GM19025 (cell line): ENCODE measurements at regions not wholly inside any gene's neighbourhood (a gene's known extent, or its start where the extent isn't known, plus 50 kb on each side); places are given as distances from the start of the nearest gene placed in this dataset.
"Not testable (repeated sequence)": the region's sequence is repeated elsewhere in the genome, so short reads cannot be mapped to it uniquely, and the experiment has no call there.

ENCODE experiments used
- ATAC-seq: cut with Tn5 transposase; IDR thresholded peaks from one replicate; pipeline ENCODE4 v1.9.1; 2021; ENCODE audit warnings: mild to moderate bottlenecking, low read depth, moderate library complexity; ENCODE audit not compliant: unreplicated experiment

DNA sequence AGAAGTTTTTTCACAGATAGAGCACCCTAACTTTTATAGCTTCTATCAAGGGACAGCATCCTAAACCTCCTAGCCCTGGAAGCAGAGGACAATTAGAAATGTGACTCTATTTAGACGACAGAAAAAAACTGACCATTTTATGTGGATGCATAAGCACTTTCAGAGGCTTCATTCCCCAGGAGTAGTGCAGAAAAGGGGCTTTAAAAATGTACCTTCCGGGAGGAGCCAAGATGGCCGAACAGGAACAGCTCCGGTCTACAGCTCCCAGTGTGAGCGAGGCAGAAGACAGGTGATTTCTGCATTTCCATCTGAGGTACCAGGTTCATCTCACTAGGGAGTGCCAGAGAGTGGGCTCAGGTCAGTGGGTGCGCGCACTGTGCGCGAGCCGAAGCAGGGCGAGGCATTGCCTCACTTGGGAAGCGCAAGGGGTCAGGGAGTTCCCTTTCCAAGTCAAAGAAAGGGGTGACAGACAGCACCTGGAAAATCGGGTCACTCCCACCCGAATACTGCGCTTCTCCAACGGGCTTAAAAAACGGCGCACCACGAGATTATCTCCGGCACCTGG is 416.4 kb upstream of the C1orf87 start:
- ATAC-seq: not testable (repeated sequence)

DNA sequence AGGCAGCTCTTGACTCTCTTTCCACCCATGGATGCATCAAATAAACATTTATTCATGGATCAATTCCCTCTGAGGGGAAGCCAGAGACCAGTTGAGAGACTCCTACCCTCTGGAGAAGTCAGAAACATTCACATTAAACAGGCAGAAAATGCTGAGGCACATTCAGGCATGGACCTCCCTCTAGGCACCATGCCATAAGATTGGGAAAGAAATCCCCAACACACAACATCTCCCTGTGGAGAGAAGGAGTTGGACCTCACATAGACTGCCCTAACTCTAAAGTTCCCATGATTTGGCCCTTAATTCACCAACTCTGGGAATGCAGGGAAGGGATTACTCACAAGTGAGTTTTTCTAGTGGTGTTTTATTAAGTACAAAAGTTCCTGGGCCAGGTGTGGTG is 415.3 kb upstream of the C1orf87 start:
- ATAC-seq: no peak

DNA sequence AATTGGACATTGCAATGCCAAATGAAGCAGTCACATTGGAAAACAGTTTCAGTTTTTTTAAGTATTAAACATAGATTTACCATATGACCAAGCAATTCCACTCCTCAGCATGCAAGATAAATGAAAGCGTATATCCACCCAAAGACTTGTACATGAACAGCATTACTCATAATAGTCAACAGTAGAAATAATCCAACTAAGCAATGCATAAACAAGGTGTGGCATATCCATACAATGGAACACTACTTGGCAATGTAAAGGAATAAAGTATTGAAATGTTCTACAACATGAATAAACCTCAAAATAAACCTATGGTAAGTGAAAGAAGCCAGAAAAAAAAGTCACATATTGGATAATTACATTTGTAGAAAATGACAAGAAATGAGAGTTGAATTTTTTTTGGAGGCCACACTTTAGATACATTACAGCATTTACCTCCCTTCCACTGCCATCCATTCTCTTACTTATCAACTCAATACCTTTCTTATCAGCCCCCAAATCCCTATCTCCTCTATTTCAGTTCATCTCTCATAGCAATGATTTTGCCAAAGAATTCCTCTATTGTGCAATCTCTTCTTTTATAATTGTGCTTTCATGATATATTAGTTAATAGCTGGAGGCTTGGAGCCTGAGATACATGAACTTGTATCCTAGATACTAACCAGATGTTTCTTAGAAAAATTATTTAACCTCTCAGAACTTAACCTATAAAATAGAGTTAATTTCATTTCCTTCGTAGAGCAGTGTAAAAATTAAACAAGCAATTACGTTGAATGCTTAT is 414.2 kb upstream of the C1orf87 start:
- ATAC-seq: no peak

DNA sequence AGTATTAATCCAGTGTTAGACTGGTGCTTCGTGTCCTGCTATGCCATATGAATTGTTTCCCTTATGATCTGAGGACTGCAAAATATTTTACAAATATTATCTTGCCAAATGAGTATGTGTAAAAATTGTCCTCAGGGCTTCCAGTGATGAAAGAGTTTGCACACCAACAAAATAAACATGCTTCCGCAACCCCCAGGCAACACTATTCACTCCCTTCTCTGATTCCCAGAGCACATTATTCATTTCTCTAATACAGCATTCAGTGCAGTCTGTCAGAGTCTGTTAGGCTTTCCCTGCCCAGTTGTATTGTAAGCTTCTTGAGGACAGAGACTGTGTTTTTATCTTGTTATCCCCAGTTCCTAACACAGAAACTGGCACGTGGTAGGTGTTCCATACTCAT is 409.9 kb upstream of the C1orf87 start:
- ATAC-seq: no peak

DNA sequence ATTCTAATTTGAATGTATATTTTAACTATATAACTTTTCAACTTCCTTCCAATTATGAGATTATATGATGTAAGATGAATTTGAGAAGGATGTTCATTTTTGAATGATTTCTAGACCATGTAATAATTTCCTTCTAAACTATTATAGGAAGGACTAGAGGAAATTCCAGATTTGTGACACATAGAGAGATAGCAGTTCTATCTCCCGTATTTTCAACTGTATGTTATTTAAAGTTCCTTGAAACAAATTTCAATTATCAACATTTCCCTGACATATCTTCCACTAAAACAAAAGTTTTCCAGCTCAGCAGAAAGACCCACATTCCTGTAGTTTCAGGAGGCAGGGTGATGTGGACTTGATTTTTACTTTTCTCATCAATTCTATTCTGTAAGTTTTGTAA is 396.7 kb upstream of the C1orf87 start:
- no peak for ATAC-seq

DNA sequence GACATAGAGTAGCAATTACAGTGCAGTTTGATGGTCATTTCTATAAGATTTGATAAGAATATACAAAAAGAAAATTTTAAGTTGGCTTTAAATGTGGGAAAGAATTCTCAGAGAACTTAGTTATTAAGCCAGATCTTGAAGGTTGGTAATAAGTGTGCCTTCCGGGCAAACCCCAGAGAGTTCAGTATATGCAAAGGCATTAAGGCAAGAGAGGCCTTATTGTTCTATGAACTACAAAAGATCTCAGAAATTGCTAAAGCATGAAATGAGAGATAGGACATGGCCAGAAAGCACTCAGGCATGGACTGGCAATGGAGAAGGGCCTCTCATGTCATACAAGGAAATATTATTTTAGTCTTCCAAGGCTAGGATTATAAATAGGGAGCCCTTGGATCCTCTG is 390.2 kb upstream of the C1orf87 start:
- ATAC-seq: no peak

DNA sequence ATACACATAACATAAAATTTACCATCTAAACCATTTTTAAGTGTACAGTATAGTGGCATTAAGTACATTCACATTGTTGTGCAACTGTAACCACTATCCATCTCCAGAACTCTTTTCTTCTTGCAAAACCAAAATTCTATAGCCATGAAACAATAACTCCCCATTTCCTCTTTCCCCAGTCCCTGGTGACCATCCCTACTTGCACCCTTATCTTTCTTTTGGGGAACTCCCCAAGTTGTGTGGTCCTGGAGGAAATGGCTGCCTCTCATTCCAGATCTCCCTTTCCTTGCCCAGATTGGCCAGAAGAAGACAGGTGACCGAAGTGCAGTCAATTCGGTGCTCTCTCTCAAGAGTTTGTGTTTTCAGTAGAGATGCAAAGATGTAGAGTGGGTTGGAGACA is 389.6 kb upstream of the C1orf87 start:
- no peak for ATAC-seq

DNA sequence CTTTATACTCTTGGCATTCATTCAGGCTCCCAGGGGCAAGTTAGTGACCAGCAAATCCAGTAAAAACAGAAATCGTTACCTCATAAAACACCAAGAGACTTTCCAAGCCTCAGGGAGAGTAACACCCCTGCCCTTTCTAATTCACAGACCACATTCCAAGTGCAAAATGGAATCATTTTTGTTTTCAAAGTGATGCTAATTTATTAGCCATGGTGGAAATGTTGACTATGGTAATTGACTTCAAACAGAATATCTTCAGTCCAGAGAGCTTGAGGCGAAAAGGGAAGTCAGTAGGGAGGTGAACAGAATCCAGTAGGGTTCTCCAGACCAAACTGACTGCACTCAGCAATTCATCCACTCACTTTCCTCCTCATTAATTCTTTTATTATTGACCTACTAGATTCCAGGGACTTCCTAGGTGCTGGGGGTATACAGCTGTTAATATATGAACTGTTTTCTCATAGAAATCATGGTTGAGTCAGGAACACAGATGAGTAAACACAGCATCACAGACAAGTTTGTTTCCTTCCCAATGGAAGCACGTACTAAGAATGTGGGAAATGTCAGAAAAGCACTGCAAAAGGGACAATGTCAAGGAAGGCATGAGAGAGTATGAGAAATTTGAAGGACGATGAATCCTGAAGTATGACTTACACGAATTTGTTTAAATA is 388.5 kb upstream of the C1orf87 start:
- ATAC-seq: no peak

DNA sequence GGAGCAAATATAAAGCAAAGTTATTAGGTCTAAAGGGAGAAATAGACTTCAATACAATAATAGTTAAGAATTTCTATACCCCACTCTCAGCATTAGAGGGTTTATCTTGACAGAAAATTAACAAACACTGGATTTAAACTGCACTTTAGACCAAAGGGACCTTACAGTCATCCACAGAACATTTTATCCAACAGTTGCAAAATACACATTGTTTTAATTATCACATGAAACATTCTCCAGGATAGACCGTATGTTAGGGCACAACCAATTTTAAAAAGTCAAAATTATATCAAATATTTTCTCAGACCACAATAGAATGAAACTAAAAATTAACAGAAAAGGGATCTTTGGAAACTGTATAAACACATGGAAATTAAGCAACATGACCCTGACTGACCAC is 384.5 kb upstream of the C1orf87 start:
- ATAC-seq: no peak

DNA sequence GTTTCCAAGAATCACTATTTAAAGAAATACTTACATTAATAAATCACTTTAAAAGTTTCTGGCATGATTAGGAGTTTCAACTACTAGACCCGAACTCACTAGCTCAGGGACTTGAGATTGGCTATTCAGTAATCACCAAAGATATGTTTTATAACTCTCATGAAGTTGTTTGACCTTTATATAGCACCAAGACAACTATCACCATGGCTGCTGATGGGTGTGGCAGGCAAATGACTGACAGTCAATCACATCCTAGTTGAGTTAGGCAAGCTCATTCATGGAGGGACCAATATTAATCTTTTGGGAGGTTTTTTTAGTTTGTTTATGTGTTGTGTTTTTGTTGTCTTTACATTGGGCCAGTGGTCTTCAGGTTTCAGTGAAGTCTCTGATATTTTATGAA is 376.3 kb upstream of the C1orf87 start:
- ATAC-seq: no peak

DNA sequence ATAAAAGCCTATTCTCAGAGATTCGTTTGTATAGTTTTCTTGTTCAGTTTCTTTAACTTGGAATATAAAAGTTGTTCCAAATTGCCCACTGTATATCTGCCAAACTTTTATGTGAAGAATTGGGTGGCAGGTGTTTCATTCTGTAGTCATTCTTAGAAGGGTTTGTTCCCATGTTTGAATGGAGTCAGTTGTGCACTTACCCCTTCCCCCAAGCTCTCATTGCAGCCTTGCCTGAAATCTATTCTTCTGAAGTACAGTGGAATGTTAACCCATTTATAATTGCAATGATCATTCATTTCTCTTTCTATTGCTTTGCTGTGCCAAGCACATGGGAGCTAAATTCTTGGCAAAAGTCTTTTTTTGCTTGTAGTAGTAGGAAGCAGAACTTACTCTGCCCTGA is 375.3 kb upstream of the C1orf87 start:
- no peak for ATAC-seq

DNA sequence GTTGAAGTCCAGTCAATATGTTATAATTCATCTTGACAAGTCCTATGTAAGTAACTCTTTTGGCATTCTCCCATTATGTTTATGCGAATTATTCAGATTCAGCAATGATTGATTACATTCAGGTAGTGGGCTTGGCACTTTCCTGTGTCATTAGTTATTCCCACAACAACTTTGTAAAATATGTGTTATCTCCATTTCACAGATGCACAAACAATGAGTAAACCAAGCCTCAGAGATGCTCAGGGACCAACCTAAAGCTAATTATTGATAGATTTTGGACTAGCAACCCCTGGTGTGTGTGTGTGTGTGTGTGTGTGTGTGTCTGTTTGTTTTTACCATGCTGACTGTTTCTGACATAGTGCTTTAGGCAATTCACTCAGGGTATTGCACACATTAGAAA is 371.1 kb upstream of the C1orf87 start:
- ATAC-seq: no peak

DNA sequence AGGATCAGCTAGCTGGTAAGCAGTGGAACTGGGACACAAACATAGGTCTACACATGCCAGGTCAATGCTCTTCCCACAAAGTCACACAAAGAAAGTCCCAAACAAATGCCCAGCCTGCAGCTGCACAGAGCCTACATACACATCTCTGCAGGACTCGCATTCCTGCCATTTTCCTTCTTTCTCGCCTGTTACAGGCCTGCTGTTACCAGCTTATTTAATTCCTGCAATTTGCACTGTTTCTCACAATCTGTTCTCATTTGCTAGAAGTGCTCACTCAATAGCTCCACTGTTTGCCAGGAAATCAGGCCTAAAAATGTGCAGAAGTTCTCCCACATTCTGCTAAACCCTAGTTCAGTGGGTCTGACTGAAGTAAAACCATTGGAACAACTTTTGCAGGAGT is 362.6 kb upstream of the C1orf87 start:
- ATAC-seq: no peak

DNA sequence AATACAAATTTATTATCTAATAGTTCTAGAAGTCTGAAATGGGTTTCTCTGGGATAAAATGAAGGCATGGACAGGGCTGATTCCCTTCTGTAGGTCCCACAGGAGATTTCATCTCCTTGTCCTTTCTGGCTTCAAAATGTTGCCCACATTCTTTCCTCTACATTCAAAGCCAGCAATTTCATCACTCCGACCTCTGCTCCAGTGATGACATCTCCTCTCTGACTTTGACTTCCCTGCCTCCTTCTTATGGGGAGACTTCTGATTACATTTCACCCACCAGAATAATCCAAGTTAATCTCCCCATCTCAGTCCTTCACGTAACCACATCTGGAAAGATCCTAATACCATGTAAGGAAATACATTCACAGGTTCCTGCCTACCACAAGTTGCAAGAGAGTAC is 358.0 kb upstream of the C1orf87 start:
- ATAC-seq: no peak

DNA sequence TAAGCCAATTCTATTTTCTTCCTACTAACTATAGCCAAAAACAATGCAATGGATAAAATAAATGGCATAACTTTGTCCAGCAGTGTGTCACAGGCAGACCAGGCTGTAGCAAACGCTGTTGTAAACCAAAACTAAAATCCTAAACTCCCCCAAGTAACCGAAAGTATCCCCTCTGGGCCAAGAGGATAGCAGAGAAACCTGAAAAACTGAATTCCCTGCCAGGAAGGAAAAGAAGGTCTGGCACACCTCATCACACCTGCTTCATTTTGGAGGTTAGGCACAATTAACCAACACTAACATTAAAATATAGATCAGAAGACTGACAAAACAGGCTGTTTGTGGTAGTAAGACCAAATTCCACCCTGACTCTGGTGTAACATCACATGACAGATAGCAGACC is 356.8 kb upstream of the C1orf87 start:
- ATAC-seq: no peak

DNA sequence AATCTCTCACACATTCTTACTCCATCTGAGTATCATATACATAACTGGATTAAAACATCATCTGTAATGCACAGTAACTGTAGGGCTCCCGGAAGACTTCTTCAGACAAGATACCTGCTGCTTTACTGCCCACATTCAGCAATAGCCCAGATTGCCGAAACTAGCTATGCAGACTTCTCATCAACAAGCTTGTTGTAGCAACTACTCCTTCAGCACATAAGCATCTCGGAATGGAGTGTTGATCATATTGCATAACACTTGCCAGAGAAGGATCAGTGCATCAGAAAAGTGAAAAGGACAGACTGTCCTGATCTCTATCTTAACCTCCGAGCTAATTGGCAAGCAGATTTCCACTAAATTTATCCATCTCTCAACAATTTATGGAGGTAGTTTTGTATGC is 354.6 kb upstream of the C1orf87 start:
- no peak for ATAC-seq

DNA sequence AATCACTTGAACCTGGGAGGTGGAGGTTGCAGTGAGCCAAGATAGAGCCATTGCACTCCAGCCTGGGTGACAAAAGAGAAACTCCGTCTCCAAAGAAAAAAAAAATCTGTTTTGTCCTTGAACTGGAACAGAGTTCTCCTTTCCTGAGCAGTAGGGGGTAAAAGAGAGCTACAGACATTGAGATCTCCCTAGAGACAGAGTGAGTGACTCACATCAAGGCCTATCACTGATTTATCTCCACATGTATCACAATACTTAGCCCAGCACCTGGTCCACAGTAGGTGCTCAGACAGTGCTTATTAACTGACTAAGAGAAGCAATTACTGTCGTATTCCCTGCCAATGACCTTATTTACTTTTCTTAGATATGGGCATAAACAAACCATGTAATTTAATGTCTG is 354.1 kb upstream of the C1orf87 start:
- no peak for ATAC-seq

DNA sequence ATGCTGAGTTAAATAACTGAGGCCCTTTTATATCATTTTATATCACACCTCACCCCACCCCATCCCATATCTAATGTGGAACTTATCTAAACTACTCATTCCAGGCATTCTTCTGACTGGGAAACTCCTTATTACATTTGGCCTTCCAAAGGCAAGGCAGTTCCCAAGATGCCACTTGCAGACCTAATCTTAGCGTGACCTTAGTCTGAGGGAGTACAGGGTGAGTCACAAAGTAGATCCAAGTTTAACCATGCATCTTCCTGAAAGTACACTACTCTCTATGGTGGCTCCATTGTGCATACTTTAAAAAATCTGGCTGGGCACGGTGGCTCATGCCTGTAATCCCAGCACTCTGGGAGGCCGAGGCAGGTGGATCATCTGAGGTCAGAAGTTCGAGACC is 353.6 kb upstream of the C1orf87 start:
- ATAC-seq: no peak

DNA sequence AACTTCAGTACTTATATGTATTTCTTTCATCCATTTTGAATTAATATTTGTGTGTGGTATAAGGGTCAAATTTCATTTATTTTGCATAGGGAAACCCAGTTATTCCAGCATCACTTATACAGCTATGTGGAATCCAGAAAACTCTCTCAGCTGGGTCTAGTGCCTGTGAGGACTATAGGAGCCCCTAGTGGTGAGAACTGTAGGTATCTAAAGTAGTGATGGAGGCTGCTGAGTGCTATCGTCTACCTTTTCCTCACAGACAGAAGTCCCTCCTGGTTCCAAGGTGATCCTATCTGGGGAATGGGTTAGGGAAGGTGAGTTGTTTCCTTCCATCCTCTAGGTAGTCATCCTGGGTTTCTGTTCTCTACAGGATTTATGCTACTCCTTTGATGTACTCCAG is 352.0 kb upstream of the C1orf87 start:
- no peak for ATAC-seq

DNA sequence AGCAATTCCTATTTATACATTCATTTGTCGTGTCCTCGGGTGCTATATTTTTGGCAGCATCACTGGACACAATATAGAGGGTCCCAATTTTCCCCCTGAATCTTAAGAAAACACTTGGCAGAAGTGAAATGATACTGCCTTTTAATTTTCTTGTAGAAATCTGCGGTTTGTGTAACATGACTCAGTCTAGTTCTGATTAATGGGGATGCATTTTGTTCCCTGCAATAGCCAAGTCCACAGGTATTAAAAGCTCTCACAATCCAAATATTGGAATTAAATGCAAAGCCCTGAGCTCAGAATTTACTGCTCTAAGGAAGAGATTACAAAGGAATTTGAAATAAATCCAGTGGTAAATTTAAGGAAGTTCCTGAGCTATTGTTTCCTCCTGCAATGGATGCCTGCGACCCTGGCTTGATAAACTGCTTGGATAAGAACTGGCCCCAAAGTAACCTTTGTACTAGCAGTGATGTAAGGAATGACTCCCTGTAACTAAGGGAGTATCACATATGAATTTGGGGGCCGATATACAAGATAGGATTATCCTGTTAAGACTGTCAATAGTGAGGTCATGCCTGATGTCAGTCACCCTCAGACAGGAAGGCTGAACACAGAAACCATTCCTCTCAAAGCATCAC is 349.7 kb upstream of the C1orf87 start:
- no peak for ATAC-seq

DNA sequence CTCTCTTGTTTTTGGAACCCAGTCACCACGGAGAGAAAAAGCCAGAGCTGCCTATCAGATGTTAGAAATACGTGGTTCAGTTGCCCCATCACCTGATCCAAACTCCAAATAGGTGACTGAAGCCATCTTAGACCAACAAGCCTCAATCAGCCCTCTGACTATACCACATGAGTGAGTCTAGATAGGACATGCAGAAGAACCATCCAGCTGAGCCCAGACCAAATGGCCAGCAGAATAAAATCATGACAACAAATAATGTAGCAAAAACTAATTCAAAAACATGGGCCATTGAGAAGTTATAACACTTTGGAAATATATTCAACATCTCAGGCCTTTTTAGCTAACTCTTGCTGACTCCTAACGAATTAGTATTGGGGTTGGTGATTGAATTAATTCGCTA is 348.4 kb upstream of the C1orf87 start:
- no peak for ATAC-seq

DNA sequence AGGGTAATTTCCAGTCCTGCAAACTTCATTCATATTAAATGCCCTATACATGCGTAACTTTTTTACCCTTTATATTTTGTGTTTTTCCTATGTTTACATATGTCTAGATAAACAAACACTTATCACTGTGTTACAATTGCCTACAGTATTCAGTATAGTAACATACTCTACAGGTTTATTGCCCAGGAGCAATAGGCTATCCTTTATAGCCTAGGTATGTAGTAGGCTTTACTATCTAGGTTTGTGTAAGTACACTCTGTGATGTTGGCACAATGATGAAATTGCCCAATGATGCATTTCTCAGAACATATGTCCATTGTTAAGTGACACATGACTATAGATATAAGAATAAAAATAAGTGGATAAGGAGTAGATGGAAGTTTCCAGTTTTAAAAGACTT is 345.5 kb upstream of the C1orf87 start:
- no peak for ATAC-seq
